Hepatocyte (in vitro differentiated cells): ENCODE measurements at regions not wholly inside any gene's neighbourhood (a gene's known extent, or its start where the extent isn't known, plus 50 kb on each side); places are given as distances from the start of the nearest gene placed in this dataset.

Source experiments
- DNase-seq: peaks from one replicate; pipeline ENCODE4 v3.0.0-alpha.2; 2016; ENCODE audit warnings: low spot score
- H2AFZ ChIP-seq: fragments of 200-600 bp; sonication (generic); 2 replicates; pipeline ENCODE4 v1.6.0; 2016; ENCODE audit warnings: antibody characterized with exemption, mild to moderate bottlenecking
- H3K27ac ChIP-seq: fragments of 200-600 bp; sonication (generic); 2 replicates; pipeline ENCODE4 v1.5.1; 2016; ENCODE audit warnings: mild to moderate bottlenecking
- H3K27me3 ChIP-seq: fragments of 200-600 bp; sonication (generic); 2 replicates; pipeline ENCODE4 v1.6.1; 2016
- H3K36me3 ChIP-seq: fragments of 200-600 bp; sonication (generic); replicated peaks from 2 replicates; pipeline ENCODE4 v1.5.1; 2016; ENCODE audit warnings: low read depth; ENCODE audit not compliant: insufficient read depth
- H3K4me1 ChIP-seq: fragments of 200-600 bp; sonication (generic); 2 replicates; pipeline ENCODE4 v1.5.1; 2016; ENCODE audit warnings: mild to moderate bottlenecking, moderate library complexity; ENCODE audit not compliant: insufficient read depth
- H3K4me2 ChIP-seq: fragments of 200-600 bp; sonication (generic); 2 replicates; pipeline ENCODE4 v1.6.0; 2016
- H3K4me3 ChIP-seq: fragments of 200-600 bp; sonication (generic); 2 replicates; pipeline ENCODE4 v1.5.1; 2016; ENCODE audit warnings: mild to moderate bottlenecking
- H3K79me2 ChIP-seq: fragments of 200-600 bp; sonication (generic); 2 replicates; pipeline ENCODE4 v1.6.0; 2017; ENCODE audit warnings: mild to moderate bottlenecking
- H3K9me2 ChIP-seq: fragments of 200-600 bp; sonication (generic); replicated peaks from 2 replicates; pipeline ENCODE4 v1.6.0; 2017; ENCODE audit warnings: mild to moderate bottlenecking; ENCODE audit not compliant: insufficient read depth
- H3K9me3 ChIP-seq: fragments of 200-600 bp; sonication (generic); 2 replicates; pipeline ENCODE4 v1.5.1; 2016; ENCODE audit warnings: low read depth, mild to moderate bottlenecking
- H4K20me1 ChIP-seq: fragments of 200-600 bp; sonication (generic); 2 replicates; pipeline ENCODE4 v1.6.0; 2016; ENCODE audit warnings: mild to moderate bottlenecking; ENCODE audit not compliant: insufficient read depth, poor library complexity, severe bottlenecking
- CTCF ChIP-seq: fragments of 200-600 bp; sonication (generic); IDR thresholded peaks from 2 replicates; pipeline ENCODE4 v1.5.1; 2016; ENCODE audit warnings: antibody characterized with exemption, mild to moderate bottlenecking; ENCODE audit not compliant: poor library complexity
- EZH2 ChIP-seq: fragments of 200-600 bp; sonication (generic); IDR thresholded peaks from 2 replicates; pipeline ENCODE4 v1.6.1; 2016; ENCODE audit warnings: antibody characterized with exemption, mild to moderate bottlenecking, borderline replicate concordance
- EZH2phosphoT487 ChIP-seq: fragments of 200-600 bp; sonication (generic); IDR thresholded peaks from one replicate; pipeline ENCODE4 v1.6.1; 2018; ENCODE audit warnings: antibody characterized with exemption, mild to moderate bottlenecking, low read depth, moderate library complexity; ENCODE audit not compliant: unreplicated experiment, severe bottlenecking
- WGBS: methylation state at CpG from one replicate; pipeline ENCODE4 v1.1.6; 2016; ENCODE audit warnings: low lambda C conversion rate; ENCODE audit errors: missing lambda C conversion rate; 5-methylcytosine and 5-hydroxymethylcytosine counted together

- H3K27ac ChIP-seq: no peak overlapping the region
- H3K9me3 ChIP-seq: no peaks in the 10 kb centered on the region
- H2AFZ ChIP-seq: no peak overlapping the region
- no peak overlapping the region for H3K4me3 ChIP-seq
- 64% methylated on average over 2 of the region's 2 CpGs for WGBS
- no peaks in the 10 kb centered on the region for H3K4me1 ChIP-seq
- H3K27me3 ChIP-seq: no peaks in the 10 kb centered on the region
- H3K9me2 ChIP-seq: no peaks in the 10 kb centered on the region
- no peak overlapping the region for H3K4me2 ChIP-seq
- H3K79me2 ChIP-seq: no peaks in the 10 kb centered on the region
- H3K36me3 ChIP-seq: no peaks in the 10 kb centered on the region
- TF ChIP-seq EZH2: no peak
- TF ChIP-seq EZH2phosphoT487: no peak
- no peak for TF ChIP-seq CTCF
- DNase-seq: no peak
- H4K20me1 ChIP-seq: no peaks in the 10 kb centered on the region
Observed at GRCh38 chr4:11931266-11931820, 502.6 kb upstream of the HS3ST1 start.

DNA sequence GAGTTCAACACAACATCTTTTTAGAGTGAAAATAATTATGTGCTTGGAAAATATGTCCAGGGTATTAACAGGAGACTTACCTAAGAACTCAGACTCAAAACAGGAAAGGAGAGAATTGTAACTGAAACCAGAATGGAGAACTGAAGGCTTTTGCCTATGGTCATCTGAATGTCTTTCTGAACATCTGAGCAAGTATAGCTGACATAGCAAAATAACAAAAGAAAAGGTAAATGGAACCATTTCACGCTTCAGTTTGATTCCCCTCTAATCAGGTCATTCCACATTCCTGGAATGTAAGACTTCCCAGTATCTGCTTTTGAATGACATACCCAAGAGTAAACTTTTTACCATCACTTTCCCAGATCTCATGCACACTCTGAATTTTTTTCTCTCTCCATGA is 500.4 kb upstream of the HS3ST1 start:
- no peak overlapping the region for H3K4me3 ChIP-seq
- TF ChIP-seq EZH2phosphoT487 (no peak), EZH2 (no peak), CTCF (no peak)
- no peak for DNase-seq
- H3K4me2 ChIP-seq: no peak overlapping the region
- no peak overlapping the region for H2AFZ ChIP-seq
- H3K36me3 ChIP-seq: no peaks in the 10 kb centered on the region
- H4K20me1 ChIP-seq: no peaks in the 10 kb centered on the region
- WGBS: 79% methylated on average over 1 of the region's 1 CpG
- H3K79me2 ChIP-seq: no peaks in the 10 kb centered on the region
- H3K9me3 ChIP-seq: no peaks in the 10 kb centered on the region
- no peaks in the 10 kb centered on the region for H3K4me1 ChIP-seq
- H3K9me2 ChIP-seq: no peaks in the 10 kb centered on the region
- no peaks in the 10 kb centered on the region for H3K27me3 ChIP-seq
- no peak overlapping the region for H3K27ac ChIP-seq

DNA sequence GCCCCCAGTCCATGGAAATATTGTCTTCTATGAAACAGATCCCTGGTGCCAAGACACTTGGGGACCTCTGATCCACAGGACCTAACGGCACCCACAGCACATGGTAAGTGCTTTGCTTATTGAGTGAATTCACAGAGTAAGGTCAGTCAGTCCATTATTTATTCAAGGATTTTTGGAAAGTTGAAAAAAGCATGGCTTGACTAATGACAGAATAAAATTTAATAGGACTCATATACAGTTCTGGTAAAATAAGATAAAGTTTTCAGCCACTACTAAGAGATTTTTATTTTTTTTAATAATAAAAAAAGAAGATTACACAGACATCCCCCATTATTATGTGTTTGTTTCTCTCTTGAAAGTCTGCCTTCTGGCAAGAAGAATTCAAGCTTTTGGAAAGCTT is 490.6 kb upstream of the HS3ST1 start:
- Histone ChIP-seq H3K27me3 (no peaks in the 10 kb centered on the region), H3K9me2 (no peaks in the 10 kb centered on the region), H3K4me3 (no peak overlapping the region), H2AFZ (no peak overlapping the region), H4K20me1 (no peaks in the 10 kb centered on the region), H3K79me2 (no peaks in the 10 kb centered on the region), H3K4me2 (no peak overlapping the region), H3K4me1 (no peaks in the 10 kb centered on the region), H3K27ac (no peak overlapping the region), H3K36me3 (no peaks in the 10 kb centered on the region), H3K9me3 (no peaks in the 10 kb centered on the region)
- WGBS: 92% methylated on average over 1 of the region's 1 CpG
- TF ChIP-seq EZH2: no peak
- TF ChIP-seq EZH2phosphoT487: no peak
- TF ChIP-seq CTCF: no peak
- no peak for DNase-seq

DNA sequence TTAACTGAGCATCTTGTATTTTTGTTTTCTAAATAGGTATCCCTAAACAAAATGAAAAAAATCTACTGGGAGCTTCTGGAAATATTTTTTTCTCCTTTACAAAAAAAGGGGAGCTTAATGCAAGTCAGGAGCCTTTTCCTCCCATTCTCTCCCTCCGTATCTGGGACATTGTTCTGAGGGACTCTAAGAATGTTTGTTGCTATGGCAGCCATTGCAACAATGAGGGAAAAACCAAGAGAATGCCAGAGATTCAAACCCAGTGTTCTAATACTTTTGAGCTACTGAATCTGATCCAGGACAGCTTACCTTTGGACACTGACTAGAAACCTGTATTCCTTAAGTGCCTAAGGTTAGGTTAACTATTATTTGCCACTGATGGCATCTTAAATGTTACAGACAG is 485.7 kb upstream of the HS3ST1 start:
- H3K9me2 ChIP-seq: no peaks in the 10 kb centered on the region
- no peaks in the 10 kb centered on the region for H3K4me1 ChIP-seq
- H3K79me2 ChIP-seq: no peaks in the 10 kb centered on the region
- DNase-seq: no peak
- no peak overlapping the region for H3K4me2 ChIP-seq
- no peak overlapping the region for H2AFZ ChIP-seq
- WGBS: 50% methylated on average over 1 of the region's 1 CpG
- TF ChIP-seq CTCF: no peak
- no peak for TF ChIP-seq EZH2phosphoT487
- TF ChIP-seq EZH2: no peak
- H4K20me1 ChIP-seq: no peaks in the 10 kb centered on the region
- H3K9me3 ChIP-seq: no peaks in the 10 kb centered on the region
- H3K27me3 ChIP-seq: no peaks in the 10 kb centered on the region
- no peaks in the 10 kb centered on the region for H3K36me3 ChIP-seq
- H3K4me3 ChIP-seq: no peak overlapping the region
- no peak overlapping the region for H3K27ac ChIP-seq
